ENCODE measurements at regions not wholly inside any gene's neighbourhood (a gene's known extent, or its start where the extent isn't known, plus 50 kb on each side); places are given as distances from the start of the nearest gene placed in this dataset.

- intact Hi-C loops (cut with DNase I) = no loop called here
- Histone ChIP-seq H3K4me3 (no peak overlapping the region), H3K27ac (no peak overlapping the region), H3K36me3 (no peaks in the 10 kb centered on the region), H3K27me3 (no peaks in the 10 kb centered on the region), H3K4me1 (no peaks in the 10 kb centered on the region), H3K9me3 (no peaks in the 10 kb centered on the region)
- no peak for TF ChIP-seq CTCF (IDR thresholded peaks at IDR 0.05)
- no peak for DNase-seq (ENCODE audit: low spot score in 2 of 2)
Measured at GRCh38 chr12:60078026-60078425, 482.2 kb downstream of the SLC16A7 start.

- TF ChIP-seq CTCF (IDR thresholded peaks at IDR 0.05) = no peak
- Histone ChIP-seq H3K9me3 (no peaks in the 10 kb centered on the region), H3K4me1 (no peaks in the 10 kb centered on the region), H3K36me3 (no peaks in the 10 kb centered on the region), H3K27me3 (no peaks in the 10 kb centered on the region), H3K4me3 (no peak overlapping the region), H3K27ac (no peak overlapping the region)
- intact Hi-C loops (cut with DNase I) = no loop called here
- no peak for DNase-seq (ENCODE audit: low spot score in 2 of 2)
Measured at GRCh38 chr12:60093428-60093827, 497.6 kb downstream of the SLC16A7 start.

GRCh38 chr12:60094436-60094835 is 498.6 kb downstream of the SLC16A7 start:
- no peak for TF ChIP-seq CTCF (IDR thresholded peaks at IDR 0.05)
- DNase-seq (ENCODE audit: low spot score in 2 of 2) = no peak
- Histone ChIP-seq H3K36me3 (no peaks in the 10 kb centered on the region), H3K9me3 (peaks cover 0 to 2% of the 10 kb centered on the region in 2 donors), H3K4me3 (no peak overlapping the region), H3K27me3 (no peaks in the 10 kb centered on the region), H3K4me1 (no peaks in the 10 kb centered on the region), H3K27ac (no peak overlapping the region)
- intact Hi-C loops (cut with DNase I) = no loop called here

- no peak overlapping the region for H3K4me3 ChIP-seq
- H3K27ac ChIP-seq = no peak overlapping the region
- no peaks in the 10 kb centered on the region for H3K4me1 ChIP-seq
- H3K36me3 ChIP-seq = no peaks in the 10 kb centered on the region
- peaks cover 3 to 7% of the 10 kb centered on the region in 2 donors for H3K9me3 ChIP-seq
- H3K27me3 ChIP-seq = no peaks in the 10 kb centered on the region
- intact Hi-C loops (cut with DNase I) = no loop called here
- no peak for TF ChIP-seq CTCF (IDR thresholded peaks at IDR 0.05)
- DNase-seq (ENCODE audit: low spot score in 2 of 2) = no peak
Measured at GRCh38 chr12:60096727-60097126, 500.9 kb downstream of the SLC16A7 start.

GRCh38 chr12:60100160-60100559 is 504.3 kb downstream of the SLC16A7 start:
- Histone ChIP-seq H3K4me3 (no peak overlapping the region), H3K27me3 (no peaks in the 10 kb centered on the region), H3K4me1 (no peaks in the 10 kb centered on the region), H3K9me3 (peaks cover 3 to 7% of the 10 kb centered on the region in 2 donors), H3K36me3 (no peaks in the 10 kb centered on the region), H3K27ac (no peak overlapping the region)
- no peak for TF ChIP-seq CTCF (IDR thresholded peaks at IDR 0.05)
- intact Hi-C loops (cut with DNase I) = no loop called here
- DNase-seq (ENCODE audit: low spot score in 2 of 2) = no peak

- H3K27ac ChIP-seq = no peak overlapping the region
- H3K9me3 ChIP-seq = peaks cover 3 to 7% of the 10 kb centered on the region in 2 donors
- no peak for DNase-seq (ENCODE audit: low spot score in 2 of 2)
- no peaks in the 10 kb centered on the region for H3K27me3 ChIP-seq
- H3K36me3 ChIP-seq = no peaks in the 10 kb centered on the region
- H3K4me1 ChIP-seq = no peaks in the 10 kb centered on the region
- TF ChIP-seq CTCF (IDR thresholded peaks at IDR 0.05) = no peak
- H3K4me3 ChIP-seq = no peak overlapping the region
- intact Hi-C loops (cut with DNase I) = no loop called here
Measured at GRCh38 chr12:60100852-60101251, 505.0 kb downstream of the SLC16A7 start.

All from ascending aorta (tissue), 2 donors.